Endothelial cell of umbilical vein (primary cell): ENCODE measurements at regions not wholly inside any gene's neighbourhood (a gene's known extent, or its start where the extent isn't known, plus 50 kb on each side); places are given as distances from the start of the nearest gene placed in this dataset.

ENCODE experiments used
- BruUV-seq: library from RNA; stranded (reverse); fragments of 400-500 nt; replicated peaks from 2 replicates; lab custom pipeline; 2021; lab: Mats Ljungman, UMichigan
- CTCF ChIA-PET: fragments of 300-600, 350-600 bp; sonication (Branson Sonifier 250); formaldehyde crosslinking; loops from one replicate; lab custom pipeline; 2021; ENCODE audit warnings: antibody characterized with exemption, inconsistent platforms; lab: Charles Lee
- POLR2A ChIA-PET: fragments of 300-600, 350-600 bp; sonication (Branson Sonifier 250); formaldehyde crosslinking; loops from one replicate; lab custom pipeline; 2021; ENCODE audit warnings: antibody characterized with exemption, inconsistent platforms; lab: Charles Lee
- DNase-seq: peaks from one replicate; pipeline ENCODE4 v3.0.0-alpha.2; 2011; ENCODE audit warnings: low read depth, low spot score
- FAIRE-seq: peaks from 2 replicates; lab custom pipeline; 2011; peaks lifted over from hg19 to GRCh38; lab: Jason Lieb, UNC
- H2AFZ ChIP-seq: 2 replicates; pipeline ENCODE4 v1.6.0; 2012; ENCODE audit warnings: low read depth, low read length, control low read depth, inconsistent platforms
- H3K27ac ChIP-seq: 2 replicates; pipeline ENCODE4 v1.5.1; 2011; ENCODE audit warnings: low read depth, mild to moderate bottlenecking, control low read depth, low read length, moderate library complexity; ENCODE audit not compliant: insufficient read depth
- H3K27me3 ChIP-seq, 2 experiments: 2 replicates each; pipeline versions ENCODE4 v1.6.0 to v1.6.1; 2011; ENCODE audit warnings: low read length in 2 of 2, mixed read lengths in 1 of 2; ENCODE audit not compliant: control insufficient read depth in 2 of 2, insufficient read depth in 2 of 2
- H3K36me3 ChIP-seq, 2 experiments: 2 replicates in 1 of 2; 3 replicates in 1 of 2; pipeline ENCODE4 v1.5.1; 2011; ENCODE audit warnings: low read length in 2 of 2, mild to moderate bottlenecking in 1 of 2, moderate library complexity in 1 of 2; ENCODE audit not compliant: control insufficient read depth in 2 of 2, insufficient read depth in 2 of 2; ENCODE audit errors: extremely low read depth in 1 of 2
- H3K4me1 ChIP-seq: 3 replicates; pipeline ENCODE4 v1.5.1; 2011; ENCODE audit warnings: mild to moderate bottlenecking, low read length; ENCODE audit not compliant: control insufficient read depth, insufficient read depth; ENCODE audit errors: extremely low read depth
- H3K4me2 ChIP-seq: 2 replicates; pipeline ENCODE4 v1.6.1; 2011; ENCODE audit warnings: low read length, control low read depth, mixed read lengths; ENCODE audit not compliant: insufficient read depth
- H3K4me3 ChIP-seq, 3 experiments: fragments of 200-600 bp in 1 of 3; sonication (generic), shearing (Covaris generic) in 1 of 3; replicated peaks in 1 of 3; 2 replicates each; pipeline ENCODE4 v1.5.1; 2011 to 2016; ENCODE audit warnings: control low read depth in 3 of 3, low read length in 3 of 3, mild to moderate bottlenecking in 2 of 3, inconsistent platforms in 1 of 3, low read depth in 1 of 3, moderate library complexity in 1 of 3; ENCODE audit not compliant: insufficient read depth in 1 of 3
- H3K79me2 ChIP-seq: 2 replicates; pipeline ENCODE4 v1.6.0; 2012; ENCODE audit warnings: low read length, inconsistent platforms; ENCODE audit not compliant: control insufficient read depth, insufficient read depth
- H3K9ac ChIP-seq: replicated peaks from 2 replicates; pipeline ENCODE3; 2011; ENCODE audit warnings: low read length, control low read depth; ENCODE audit not compliant: insufficient read depth; ENCODE audit errors: extremely low read depth
- H3K9me1 ChIP-seq: replicated peaks from 3 replicates; pipeline ENCODE4 v1.6.0; 2011; ENCODE audit warnings: mild to moderate bottlenecking, low read length; ENCODE audit not compliant: control insufficient read depth, insufficient read depth; ENCODE audit errors: extremely low read depth
- H3K9me3 ChIP-seq: replicated peaks from 2 replicates; pipeline ENCODE4 v1.5.1; 2012; ENCODE audit warnings: low read length, inconsistent platforms; ENCODE audit not compliant: control insufficient read depth, insufficient read depth
- H4K20me1 ChIP-seq: replicated peaks from 2 replicates; pipeline ENCODE3; 2011; ENCODE audit warnings: mild to moderate bottlenecking, low read length; ENCODE audit not compliant: control insufficient read depth, insufficient read depth; ENCODE audit errors: extremely low read depth
- CTCF ChIP-seq, 2 donors: IDR thresholded peaks; 1 replicate in 1 of 2; 2 replicates in 1 of 2; pipeline ENCODE4 v1.5.1; 2011; ENCODE audit warnings: low read length in 2 of 2, mild to moderate bottlenecking in 2 of 2, moderate library complexity in 2 of 2, control low read depth in 1 of 2, inconsistent platforms in 1 of 2, low read depth in 1 of 2; ENCODE audit not compliant: insufficient read depth in 1 of 2; ENCODE audit errors: extremely low read depth in 1 of 2
- EZH2 ChIP-seq: IDR thresholded peaks from 2 replicates; pipeline ENCODE4 v1.6.1; 2012; ENCODE audit warnings: borderline replicate concordance, low read depth, mild to moderate bottlenecking, moderate library complexity, low read length, inconsistent platforms; ENCODE audit not compliant: severe bottlenecking
- FOS ChIP-seq: IDR thresholded peaks from 2 replicates; pipeline ENCODE4 v1.6.1; 2011; ENCODE audit warnings: mild to moderate bottlenecking, low read length, moderate library complexity, borderline replicate concordance; ENCODE audit not compliant: insufficient read depth
- JUN ChIP-seq: IDR thresholded peaks from 2 replicates; pipeline ENCODE4 v1.6.1; 2011; ENCODE audit warnings: borderline replicate concordance, low read depth; ENCODE audit not compliant: insufficient read length, insufficient read depth
- MAX ChIP-seq: IDR thresholded peaks from 2 replicates; pipeline ENCODE4 v1.6.1; 2011; ENCODE audit not compliant: insufficient read depth, insufficient read length
- MYC ChIP-seq: IDR thresholded peaks from one replicate; pipeline ENCODE4 v1.6.1; 2011; ENCODE audit warnings: mild to moderate bottlenecking, low read depth, low read length
- POLR2AphosphoS5 ChIP-seq: IDR thresholded peaks from 2 replicates; pipeline ENCODE4 v1.6.1; 2012; ENCODE audit warnings: low read depth, mild to moderate bottlenecking, control low read depth, low read length, moderate library complexity; ENCODE audit not compliant: insufficient read depth
- dilution Hi-C: fragments of 300-500 bp; cut with MboI; formaldehyde crosslinking; loops from one replicate; pipeline ENCODE4 v1.15.0; 2019; ENCODE audit warnings: low sequenced_read_pairs; ENCODE audit not compliant: extremely low pct_ligation_motif_present
- intact Hi-C: fragments of 100-400 bp; cut with micrococcal nuclease; formaldehyde crosslinking; loops from one replicate; pipeline ENCODE4 v1.10.0; 2022

- FAIRE-seq, result no peak
- POLR2A ChIA-PET, result no interaction called here
- no peaks in the 10 kb centered on the region for H3K9me3 ChIP-seq
Observed at GRCh38 chr7:28293527-28293835, 112.9 kb upstream of the JAZF1 start.

More at GRCh38 chr7:28293527-28293835, 112.9 kb upstream of the JAZF1 start:
- H3K79me2 ChIP-seq, result no peaks in the 10 kb centered on the region
- H3K9me1 ChIP-seq, result no peaks in the 10 kb centered on the region
- no peaks in the 10 kb centered on the region for H3K4me1 ChIP-seq
- H3K27ac ChIP-seq, result no peak overlapping the region
- peaks cover 2% of the 10 kb centered on the region for H4K20me1 ChIP-seq
- H2AFZ ChIP-seq, result no peak overlapping the region
- peaks cover 3 to 4% of the 10 kb centered on the region in 2 experiments for H3K27me3 ChIP-seq
- CTCF ChIA-PET, result no interaction called here
- no peaks in the 10 kb centered on the region for H3K36me3 ChIP-seq
- BruUV-seq, result no TSS peak
- intact Hi-C loops (no loop called here), dilution Hi-C loops (no loop called here)
- DNase-seq, result no peak
- TF ChIP-seq EZH2, result no peak
- TF ChIP-seq POLR2AphosphoS5, result no peak
- TF ChIP-seq CTCF (IDR thresholded peaks at IDR 0.05; ENCODE audit: extremely low read depth in 1 of 2, insufficient read depth in 1 of 2, low read depth in 1 of 2, low read length in 2 of 2), result no peak
- no peak for TF ChIP-seq FOS
- TF ChIP-seq JUN, result no peak
- no peak for TF ChIP-seq MAX
- no peak for TF ChIP-seq MYC
- H3K9ac ChIP-seq, result no peak overlapping the region
- H3K4me2 ChIP-seq, result no peak overlapping the region
- no peak overlapping the region for H3K4me3 ChIP-seq
